HepG2 (cell line): ENCODE measurements at regions not wholly inside any gene's neighbourhood (a gene's known extent, or its start where the extent isn't known, plus 50 kb on each side); places are given as distances from the start of the nearest gene placed in this dataset.

Experiments used
- ATAC-seq: fragments of 200-7000 bp; cut with Tn5 transposase; 3 replicates; pipeline ENCODE4 v1.9.1; 2020; ENCODE audit warnings: mild to moderate bottlenecking, moderate library complexity
- BruUV-seq: library from RNA; stranded (reverse); fragments of 400-500 nt; replicated peaks from 2 replicates; lab custom pipeline; 2021; lab: Mats Ljungman, UMichigan
- CTCF ChIA-PET: fragments of 300-600 bp; formaldehyde crosslinking; extraction: SDS; loops from one replicate; lab custom pipeline; 2021; ENCODE audit warnings: low total read pairs, inconsistent platforms, low intra/inter-chr PET ratio; lab: Yijun Ruan, JAX
- POLR2A ChIA-PET: fragments of 350-600 bp; sonication (Branson Sonifier 250); formaldehyde crosslinking; loops from one replicate; lab custom pipeline; 2020; ENCODE audit warnings: antibody characterized with exemption, inconsistent platforms; lab: Yijun Ruan, JAX
- DNase-seq: peaks from one replicate; pipeline ENCODE4 v3.0.0-alpha.2; 2015; ENCODE audit warnings: low spot score
- FAIRE-seq: peaks from 3 replicates; lab custom pipeline; 2011; peaks lifted over from hg19 to GRCh38; lab: Jason Lieb, UNC
- H2AFZ ChIP-seq: one replicate; pipeline ENCODE4 v1.6.1; 2011; ENCODE audit warnings: low read length, inconsistent platforms
- H3K27ac ChIP-seq: fragments of 300-600 bp; 3 replicates; pipeline ENCODE4 v1.8.0; 2011; ENCODE audit warnings: mixed run types, mild to moderate bottlenecking, mixed read lengths, low read length, inconsistent platforms; ENCODE audit not compliant: insufficient read depth; ENCODE audit errors: extremely low read length
- H3K27me3 ChIP-seq, 2 experiments: fragments of 200-600 bp in 1 of 2; 2 replicates in 1 of 2; 3 replicates in 1 of 2; pipeline versions ENCODE4 v1.6.0 to v1.8.0; 2011; ENCODE audit warnings: low read length in 2 of 2, mild to moderate bottlenecking in 2 of 2, moderate library complexity in 2 of 2, inconsistent platforms in 1 of 2; ENCODE audit not compliant: insufficient read depth in 2 of 2, control insufficient read depth in 1 of 2
- H3K36me3 ChIP-seq, 2 experiments: fragments of 200-600 bp in 1 of 2; replicated peaks in 1 of 2; 2 replicates in 1 of 2; 3 replicates in 1 of 2; pipeline versions ENCODE4 v1.5.1 to v1.8.0; 2011; ENCODE audit warnings: low read length in 2 of 2, inconsistent platforms in 1 of 2; ENCODE audit not compliant: insufficient read depth in 2 of 2, control insufficient read depth in 1 of 2
- H3K4me1 ChIP-seq: 2 replicates; pipeline ENCODE4 v1.5.1; 2012; ENCODE audit warnings: low read length, inconsistent platforms; ENCODE audit not compliant: insufficient read depth
- H3K4me2 ChIP-seq: 2 replicates; pipeline ENCODE4 v1.6.0; 2011; ENCODE audit warnings: low read depth, low read length, inconsistent platforms
- H3K4me3 ChIP-seq, 3 experiments: fragments of 200-600 bp in 1 of 3; sonication (generic), shearing (Covaris generic) in 1 of 3; replicated peaks in 1 of 3; 2 replicates each; pipeline ENCODE4 v1.5.1; 2011 to 2016; ENCODE audit warnings: low read length in 3 of 3, inconsistent platforms in 2 of 3, low read depth in 2 of 3, mild to moderate bottlenecking in 2 of 3, control low read depth in 1 of 3, mixed read lengths in 1 of 3; ENCODE audit not compliant: insufficient read depth in 1 of 3
- H3K79me2 ChIP-seq: one replicate; pipeline ENCODE4 v1.6.1; 2011; ENCODE audit warnings: low read length, inconsistent platforms; ENCODE audit not compliant: insufficient read depth
- H3K9ac ChIP-seq: 2 replicates; pipeline ENCODE4 v1.6.0; 2011; ENCODE audit warnings: mild to moderate bottlenecking, low read depth, low read length, inconsistent platforms; ENCODE audit not compliant: insufficient read depth
- H3K9me3 ChIP-seq: 2 replicates; pipeline ENCODE4 v1.5.1; 2012; ENCODE audit warnings: mild to moderate bottlenecking, low read length
- H4K20me1 ChIP-seq: 2 replicates; pipeline ENCODE4 v1.6.0; 2011; ENCODE audit warnings: inconsistent platforms, mild to moderate bottlenecking, low read length, moderate library complexity; ENCODE audit not compliant: insufficient read depth
- CHD2 ChIP-seq: IDR thresholded peaks from 2 replicates; pipeline ENCODE4 v1.6.1; 2011; ENCODE audit warnings: low read depth, low read length, improper control_type of control experiment
- IRX3 ChIP-seq: sonication (generic); formaldehyde crosslinking; IDR thresholded peaks from 2 replicates; pipeline ENCODE4 v1.8.1; 2023; ENCODE audit warnings: mild to moderate bottlenecking, low read depth, missing genetic modification reagents, borderline replicate concordance
- NFATC3 ChIP-seq: sonication (generic); formaldehyde crosslinking; IDR thresholded peaks from 2 replicates; pipeline ENCODE4 v1.5.1; 2020; ENCODE audit warnings: mild to moderate bottlenecking, missing genetic modification reagents
- PCBP1 ChIP-seq: fragments of 200-400 bp; formaldehyde crosslinking; IDR thresholded peaks from 2 replicates; pipeline ENCODE4 v1.6.1; 2017; ENCODE audit warnings: mild to moderate bottlenecking, low read depth, low read length, borderline replicate concordance
- PLSCR1 ChIP-seq: sonication (generic); formaldehyde crosslinking; IDR thresholded peaks from 2 replicates; pipeline ENCODE4 v1.5.0; 2020; ENCODE audit warnings: missing genetic modification reagents, mild to moderate bottlenecking, borderline replicate concordance
- POGK ChIP-seq: sonication (generic); formaldehyde crosslinking; conservative IDR thresholded peaks from 2 replicates; pipeline ENCODE4 v1.8.0; 2022; ENCODE audit warnings: mild to moderate bottlenecking, moderate library complexity, missing genetic modification reagents
- POGZ ChIP-seq: sonication (generic); formaldehyde crosslinking; IDR thresholded peaks from 2 replicates; pipeline ENCODE4 v1.4.0; 2020; ENCODE audit warnings: mild to moderate bottlenecking, missing genetic modification reagents
- ZBTB2 ChIP-seq: sonication (generic); formaldehyde crosslinking; IDR thresholded peaks from 2 replicates; pipeline ENCODE4 v1.8.0; 2022; ENCODE audit warnings: low read depth, missing genetic modification reagents
- ZBTB38 ChIP-seq: sonication (generic); formaldehyde crosslinking; IDR thresholded peaks from 2 replicates; pipeline ENCODE4 v1.5.1; 2020; ENCODE audit warnings: mild to moderate bottlenecking, missing genetic modification reagents
- ZNF44 ChIP-seq: sonication (generic); formaldehyde crosslinking; IDR thresholded peaks from 2 replicates; pipeline ENCODE4 v1.5.1; 2020; ENCODE audit warnings: mild to moderate bottlenecking, missing genetic modification reagents
- ZNF501 ChIP-seq: sonication (generic); formaldehyde crosslinking; IDR thresholded peaks from 2 replicates; pipeline ENCODE4 v1.5.1; 2020; ENCODE audit warnings: mild to moderate bottlenecking, moderate library complexity, missing genetic modification reagents
- ZNF766 ChIP-seq: sonication (generic); formaldehyde crosslinking; IDR thresholded peaks from 2 replicates; pipeline ENCODE4 v1.5.0; 2020; ENCODE audit warnings: missing genetic modification reagents, borderline replicate concordance
- WGBS: methylation state at CpG from one replicate; pipeline ENCODE4 v1.1.6; 2017; ENCODE audit warnings: low lambda C conversion rate; 5-methylcytosine and 5-hydroxymethylcytosine counted together
- in situ Hi-C: cut with HindIII; loops from 2 replicates; pipeline ENCODE4 v1.10.0; 2017; ENCODE audit warnings: low pct_unique_long_range_greater_than_20kb; ENCODE audit not compliant: extremely low pct_ligation_motif_present
- intact Hi-C: fragments of 100-400 bp; cut with micrococcal nuclease; formaldehyde crosslinking; loops from one replicate; pipeline ENCODE4 v1.10.0; 2022; ENCODE audit not compliant: unreplicated experiment
- TF ChIP-seq, protein P1 (sequence below): IDR thresholded peaks from 2 replicates; pipeline ENCODE4 v1.6.1; 2012; ENCODE audit warnings: low read length, improper control_type of control experiment
- TF ChIP-seq, protein P2 (sequence below): sonication (generic); formaldehyde crosslinking; IDR thresholded peaks from 2 replicates; pipeline ENCODE4 v1.4.0; 2020; ENCODE audit warnings: missing genetic modification reagents

- FAIRE-seq (no peak), ATAC-seq (no peak; the same call in 2 of the 3 replicates), DNase-seq (no peak)
- no peaks in the 10 kb centered on the region for H3K4me1 ChIP-seq
- no peak overlapping the region for H3K9ac ChIP-seq
- no peaks in the 10 kb centered on the region for H3K9me3 ChIP-seq
- H3K27me3 ChIP-seq = peaks cover 4 to 29% of the 10 kb centered on the region in 2 experiments; a peak in 3 of 5 replicates
- H4K20me1 ChIP-seq = no peaks in the 10 kb centered on the region
- 18% methylated on average over 4 of the region's 19 CpGs for WGBS
- in situ Hi-C loops (no loop called here), intact Hi-C loops (no loop called here)
- POLR2A ChIA-PET = no interaction called here
- no peaks in the 10 kb centered on the region for H3K79me2 ChIP-seq
- no peak overlapping the region for H2AFZ ChIP-seq
- H3K36me3 ChIP-seq = no peaks in the 10 kb centered on the region
- CTCF ChIA-PET = no interaction called here
- H3K27ac ChIP-seq = no peak overlapping the region
- no TSS peak for BruUV-seq
- H3K4me2 ChIP-seq = no peak overlapping the region
- H3K4me3 ChIP-seq = no peak overlapping the region
- TF ChIP-seq PCBP1 (no peak), POGK (no peak), POGZ (CRISPR knock-in tag) (no peak), NFATC3 (CRISPR knock-in tag) (no peak), ZNF501 (CRISPR knock-in tag) (no peak), IRX3 (CRISPR knock-in tag) (no peak), CHD2 (no peak), PLSCR1 (CRISPR knock-in tag) (no peak), ZNF766 (CRISPR knock-in tag) (no peak), ZBTB38 (CRISPR knock-in tag) (no peak), ZNF44 (no peak), ZBTB2 (CRISPR knock-in tag) (no peak)
- TF ChIP-seq, protein P1, sequence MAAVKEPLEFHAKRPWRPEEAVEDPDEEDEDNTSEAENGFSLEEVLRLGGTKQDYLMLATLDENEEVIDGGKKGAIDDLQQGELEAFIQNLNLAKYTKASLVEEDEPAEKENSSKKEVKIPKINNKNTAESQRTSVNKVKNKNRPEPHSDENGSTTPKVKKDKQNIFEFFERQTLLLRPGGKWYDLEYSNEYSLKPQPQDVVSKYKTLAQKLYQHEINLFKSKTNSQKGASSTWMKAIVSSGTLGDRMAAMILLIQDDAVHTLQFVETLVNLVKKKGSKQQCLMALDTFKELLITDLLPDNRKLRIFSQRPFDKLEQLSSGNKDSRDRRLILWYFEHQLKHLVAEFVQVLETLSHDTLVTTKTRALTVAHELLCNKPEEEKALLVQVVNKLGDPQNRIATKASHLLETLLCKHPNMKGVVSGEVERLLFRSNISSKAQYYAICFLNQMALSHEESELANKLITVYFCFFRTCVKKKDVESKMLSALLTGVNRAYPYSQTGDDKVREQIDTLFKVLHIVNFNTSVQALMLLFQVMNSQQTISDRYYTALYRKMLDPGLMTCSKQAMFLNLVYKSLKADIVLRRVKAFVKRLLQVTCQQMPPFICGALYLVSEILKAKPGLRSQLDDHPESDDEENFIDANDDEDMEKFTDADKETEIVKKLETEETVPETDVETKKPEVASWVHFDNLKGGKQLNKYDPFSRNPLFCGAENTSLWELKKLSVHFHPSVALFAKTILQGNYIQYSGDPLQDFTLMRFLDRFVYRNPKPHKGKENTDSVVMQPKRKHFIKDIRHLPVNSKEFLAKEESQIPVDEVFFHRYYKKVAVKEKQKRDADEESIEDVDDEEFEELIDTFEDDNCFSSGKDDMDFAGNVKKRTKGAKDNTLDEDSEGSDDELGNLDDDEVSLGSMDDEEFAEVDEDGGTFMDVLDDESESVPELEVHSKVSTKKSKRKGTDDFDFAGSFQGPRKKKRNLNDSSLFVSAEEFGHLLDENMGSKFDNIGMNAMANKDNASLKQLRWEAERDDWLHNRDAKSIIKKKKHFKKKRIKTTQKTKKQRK = no peak
- TF ChIP-seq, protein P2, sequence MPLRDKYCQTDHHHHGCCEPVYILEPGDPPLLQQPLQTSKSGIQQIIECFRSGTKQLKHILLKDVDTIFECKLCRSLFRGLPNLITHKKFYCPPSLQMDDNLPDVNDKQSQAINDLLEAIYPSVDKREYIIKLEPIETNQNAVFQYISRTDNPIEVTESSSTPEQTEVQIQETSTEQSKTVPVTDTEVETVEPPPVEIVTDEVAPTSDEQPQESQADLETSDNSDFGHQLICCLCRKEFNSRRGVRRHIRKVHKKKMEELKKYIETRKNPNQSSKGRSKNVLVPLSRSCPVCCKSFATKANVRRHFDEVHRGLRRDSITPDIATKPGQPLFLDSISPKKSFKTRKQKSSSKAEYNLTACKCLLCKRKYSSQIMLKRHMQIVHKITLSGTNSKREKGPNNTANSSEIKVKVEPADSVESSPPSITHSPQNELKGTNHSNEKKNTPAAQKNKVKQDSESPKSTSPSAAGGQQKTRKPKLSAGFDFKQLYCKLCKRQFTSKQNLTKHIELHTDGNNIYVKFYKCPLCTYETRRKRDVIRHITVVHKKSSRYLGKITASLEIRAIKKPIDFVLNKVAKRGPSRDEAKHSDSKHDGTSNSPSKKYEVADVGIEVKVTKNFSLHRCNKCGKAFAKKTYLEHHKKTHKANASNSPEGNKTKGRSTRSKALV (CRISPR knock-in tag) = no peak
These were observed 61.8 kb upstream of the PRR20G start for GRCh38 chr3:127349501-127350171.
